HEK293 (cell line): ENCODE measurements at regions not wholly inside any gene's neighbourhood (a gene's known extent, or its start where the extent isn't known, plus 50 kb on each side); places are given as distances from the start of the nearest gene placed in this dataset.

Source experiments
- CTCF ChIA-PET: fragments of 350-600 bp; formaldehyde crosslinking; extraction: SDS; loops from one replicate; lab custom pipeline; 2021; ENCODE audit warnings: antibody characterized with exemption; lab: Yijun Ruan, JAX
- POLR2A ChIA-PET: fragments of 300-600 bp; formaldehyde crosslinking; extraction: SDS; loops from one replicate; lab custom pipeline; 2020; ENCODE audit warnings: antibody characterized with exemption, inconsistent platforms; lab: Yijun Ruan, JAX
- H3K27ac ChIP-seq: fragments of 200-500 bp; sonication (Bioruptor generic); 2 replicates; pipeline ENCODE4 v1.5.1; 2014; ENCODE audit warnings: low read depth, low read length, control low read depth, inconsistent platforms; ENCODE audit errors: extremely low read depth
- H3K36me3 ChIP-seq, 2 experiments: fragments of 200-500 bp in 1 of 2; sonication (Bioruptor generic) in 1 of 2; 1 replicate in 1 of 2; 2 replicates in 1 of 2; pipeline ENCODE4 v1.5.1; 2014 to 2017; ENCODE audit warnings: inconsistent platforms in 2 of 2, low read length in 2 of 2; ENCODE audit not compliant: control insufficient read depth in 2 of 2, insufficient read depth in 1 of 2
- H3K4me1 ChIP-seq: fragments of 200-500 bp; sonication (Bioruptor generic); 2 replicates; pipeline ENCODE4 v1.5.1; 2014; ENCODE audit warnings: mild to moderate bottlenecking, low read length, inconsistent platforms; ENCODE audit not compliant: control insufficient read depth, insufficient read depth
- H3K4me3 ChIP-seq: 2 replicates; pipeline ENCODE4 v1.5.1; 2011; ENCODE audit warnings: low read depth, mild to moderate bottlenecking, control low read depth, low read length, moderate library complexity
- H3K9me3 ChIP-seq: fragments of 200-500 bp; sonication (Bioruptor generic); 2 replicates; pipeline ENCODE4 v1.5.1; 2014; ENCODE audit warnings: low read depth, low read length, inconsistent platforms; ENCODE audit not compliant: control insufficient read depth, insufficient read depth
- EGR2 ChIP-seq: fragments of 450-650 bp; formaldehyde crosslinking; IDR thresholded peaks from 2 replicates; pipeline ENCODE4 v1.5.1; 2016; ENCODE audit warnings: low read depth, missing biosample characterization, missing genetic modification characterization
- SP7 ChIP-seq: fragments of 450-650 bp; formaldehyde crosslinking; IDR thresholded peaks from 2 replicates; pipeline ENCODE4 v1.5.1; 2016; ENCODE audit warnings: missing biosample characterization, missing genetic modification characterization
- ZFP3 ChIP-seq: fragments of 450-650 bp; formaldehyde crosslinking; IDR thresholded peaks from 2 replicates; pipeline ENCODE4 v1.5.1; 2016; ENCODE audit warnings: low read depth, missing biosample characterization, missing genetic modification characterization
- ZFP69B ChIP-seq: fragments of 450-650 bp; formaldehyde crosslinking; IDR thresholded peaks from 2 replicates; pipeline ENCODE4 v1.5.1; 2016; ENCODE audit warnings: missing biosample characterization, missing genetic modification characterization
- ZNF114 ChIP-seq: fragments of 450-650 bp; formaldehyde crosslinking; IDR thresholded peaks from 2 replicates; pipeline ENCODE4 v1.5.0; 2017; ENCODE audit warnings: missing biosample characterization, missing genetic modification characterization
- ZNF132 ChIP-seq: fragments of 450-650 bp; formaldehyde crosslinking; IDR thresholded peaks from 2 replicates; pipeline ENCODE4 v1.5.1; 2017; ENCODE audit warnings: missing biosample characterization, missing genetic modification characterization, borderline replicate concordance
- ZNF184 ChIP-seq: fragments of 450-650 bp; IDR thresholded peaks from 2 replicates; pipeline ENCODE4 v1.5.1; 2018; ENCODE audit warnings: missing biosample characterization, mild to moderate bottlenecking, missing genetic modification characterization
- ZNF223 ChIP-seq: fragments of 450-650 bp; formaldehyde crosslinking; IDR thresholded peaks from 2 replicates; pipeline ENCODE4 v1.5.1; 2016; ENCODE audit warnings: missing biosample characterization, missing genetic modification characterization
- ZNF248 ChIP-seq: fragments of 450-650 bp; formaldehyde crosslinking; IDR thresholded peaks from 2 replicates; pipeline ENCODE4 v1.5.1; 2017; ENCODE audit warnings: missing biosample characterization, missing genetic modification characterization
- ZNF311 ChIP-seq: fragments of 450-650 bp; formaldehyde crosslinking; IDR thresholded peaks from 2 replicates; pipeline ENCODE4 v1.5.1; 2017; ENCODE audit warnings: missing biosample characterization, missing genetic modification characterization, borderline replicate concordance
- ZNF366 ChIP-seq: fragments of 450-650 bp; formaldehyde crosslinking; conservative IDR thresholded peaks from 2 replicates; pipeline ENCODE4 v1.5.1; 2016; ENCODE audit warnings: missing biosample characterization, missing genetic modification characterization
- ZNF423 ChIP-seq: fragments of 450-650 bp; formaldehyde crosslinking; IDR thresholded peaks from 2 replicates; pipeline ENCODE4 v1.5.1; 2016; ENCODE audit warnings: missing biosample characterization, missing genetic modification characterization
- ZNF501 ChIP-seq: fragments of 450-650 bp; formaldehyde crosslinking; IDR thresholded peaks from 2 replicates; pipeline ENCODE4 v1.5.1; 2016; ENCODE audit warnings: missing biosample characterization, missing genetic modification characterization
- ZNF530 ChIP-seq: fragments of 450-650 bp; formaldehyde crosslinking; IDR thresholded peaks from 2 replicates; pipeline ENCODE4 v1.5.1; 2016; ENCODE audit warnings: low read depth, missing biosample characterization, missing genetic modification characterization
- ZNF555 ChIP-seq: fragments of 450-650 bp; formaldehyde crosslinking; conservative IDR thresholded peaks from 2 replicates; pipeline ENCODE4 v1.5.1; 2017; ENCODE audit warnings: missing biosample characterization, mild to moderate bottlenecking, missing genetic modification characterization, inconsistent platforms
- ZNF610 ChIP-seq: fragments of 450-650 bp; formaldehyde crosslinking; IDR thresholded peaks from 2 replicates; pipeline ENCODE4 v1.5.1; 2016; ENCODE audit warnings: missing biosample characterization, missing genetic modification characterization, borderline replicate concordance
- ZNF654 ChIP-seq: fragments of 450-650 bp; formaldehyde crosslinking; IDR thresholded peaks from 2 replicates; pipeline ENCODE4 v1.5.1; 2016; ENCODE audit warnings: low read depth, missing biosample characterization, missing genetic modification characterization
- ZNF658 ChIP-seq: fragments of 450-650 bp; formaldehyde crosslinking; IDR thresholded peaks from 2 replicates; pipeline ENCODE4; 2016; ENCODE audit warnings: missing biosample characterization, missing genetic modification characterization
- ZNF664 ChIP-seq: fragments of 450-650 bp; formaldehyde crosslinking; IDR thresholded peaks from 2 replicates; pipeline ENCODE4 v1.5.1; 2016; ENCODE audit warnings: missing biosample characterization, missing genetic modification characterization
- ZNF837 ChIP-seq: fragments of 450-650 bp; formaldehyde crosslinking; IDR thresholded peaks from 2 replicates; pipeline ENCODE4 v1.5.1; 2016; ENCODE audit warnings: missing biosample characterization, missing genetic modification characterization
- ZNF843 ChIP-seq: fragments of 450-650 bp; formaldehyde crosslinking; IDR thresholded peaks from 2 replicates; pipeline ENCODE4 v1.5.1; 2016; ENCODE audit warnings: missing biosample characterization, missing genetic modification characterization
- TF ChIP-seq, protein P1 (sequence below): sonication (generic); formaldehyde crosslinking; IDR thresholded peaks from 2 replicates; pipeline ENCODE4 v1.8.1; 2022; ENCODE audit warnings: mild to moderate bottlenecking, moderate library complexity, missing genetic modification reagents
- TF ChIP-seq, protein P2 (sequence below): fragments of 450-650 bp; formaldehyde crosslinking; IDR thresholded peaks from 2 replicates; pipeline ENCODE4 v1.5.1; 2017; ENCODE audit warnings: missing biosample characterization, missing genetic modification characterization
- TF ChIP-seq, protein P3 (sequence below): fragments of 450-650 bp; formaldehyde crosslinking; IDR thresholded peaks from 2 replicates; pipeline ENCODE4 v1.5.1; 2017; ENCODE audit warnings: missing biosample characterization, missing genetic modification characterization
- TF ChIP-seq, protein P4 (sequence below): fragments of 450-650 bp; formaldehyde crosslinking; IDR thresholded peaks from 2 replicates; pipeline ENCODE4 v1.5.1; 2016; ENCODE audit warnings: missing biosample characterization, missing genetic modification characterization
- TF ChIP-seq, protein P5 (sequence below): fragments of 450-650 bp; formaldehyde crosslinking; IDR thresholded peaks from 2 replicates; pipeline ENCODE4 v1.5.1; 2017; ENCODE audit warnings: missing biosample characterization, missing genetic modification characterization
- TF ChIP-seq, protein P6 (sequence below): fragments of 450-650 bp; formaldehyde crosslinking; IDR thresholded peaks from 2 replicates; pipeline ENCODE4; 2016; ENCODE audit warnings: missing biosample characterization, missing genetic modification characterization

DNA sequence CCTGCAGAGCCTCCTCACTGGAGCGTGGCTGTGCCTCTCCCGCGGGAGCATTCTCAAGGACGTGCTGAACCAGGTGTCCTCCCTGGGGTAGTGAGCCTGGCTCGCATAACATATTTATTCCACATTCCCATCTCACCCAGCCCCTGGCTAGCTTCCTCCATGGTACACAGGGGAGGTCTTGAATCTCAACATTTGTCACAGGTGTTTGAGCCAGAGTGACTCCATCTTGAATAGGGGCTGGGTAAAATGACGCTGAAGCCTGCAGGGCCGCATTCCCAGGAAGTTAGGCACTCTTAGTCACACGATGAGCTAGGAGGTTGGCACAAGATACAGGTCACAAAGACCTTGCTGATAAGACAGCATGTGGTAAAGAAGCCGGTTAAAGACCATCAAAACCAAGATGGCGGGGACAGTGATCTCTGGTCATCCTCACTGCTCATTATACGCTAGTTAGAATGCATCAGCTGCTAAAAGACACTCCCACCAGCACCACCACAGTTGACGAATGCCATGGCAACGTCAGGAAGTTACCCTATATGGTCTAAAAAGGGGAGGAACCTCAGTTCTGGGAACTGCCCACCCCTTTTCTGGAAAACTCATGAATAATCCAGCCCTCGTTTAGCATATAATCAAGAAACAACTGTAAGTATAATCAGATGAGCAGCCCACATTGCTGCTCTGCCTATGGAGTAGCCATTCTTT, 273.8 kb upstream of the IRX4 start:
- H3K4me3 ChIP-seq: no peak overlapping the region
- TF ChIP-seq, protein P1, sequence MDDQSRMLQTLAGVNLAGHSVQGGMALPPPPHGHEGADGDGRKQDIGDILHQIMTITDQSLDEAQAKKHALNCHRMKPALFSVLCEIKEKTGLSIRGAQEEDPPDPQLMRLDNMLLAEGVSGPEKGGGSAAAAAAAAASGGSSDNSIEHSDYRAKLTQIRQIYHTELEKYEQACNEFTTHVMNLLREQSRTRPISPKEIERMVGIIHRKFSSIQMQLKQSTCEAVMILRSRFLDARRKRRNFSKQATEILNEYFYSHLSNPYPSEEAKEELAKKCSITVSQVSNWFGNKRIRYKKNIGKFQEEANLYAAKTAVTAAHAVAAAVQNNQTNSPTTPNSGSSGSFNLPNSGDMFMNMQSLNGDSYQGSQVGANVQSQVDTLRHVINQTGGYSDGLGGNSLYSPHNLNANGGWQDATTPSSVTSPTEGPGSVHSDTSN (CRISPR knock-in tag): no peak
- TF ChIP-seq ZNF837 (tag by site-specific recombination) (no peak), ZNF530 (tag by site-specific recombination) (no peak), ZNF223 (tag by site-specific recombination) (no peak), EGR2 (tag by site-specific recombination) (no peak), ZNF132 (tag by site-specific recombination) (no peak), ZNF843 (tag by site-specific recombination) (no peak), ZNF654 (tag by site-specific recombination) (no peak), ZFP3 (tag by site-specific recombination) (no peak), SP7 (tag by site-specific recombination) (no peak), ZNF664 (tag by site-specific recombination) (no peak), ZNF114 (tag by site-specific recombination) (no peak), ZNF555 (tag by site-specific recombination) (no peak), ZNF658 (no peak), ZNF501 (no peak), ZNF311 (no peak), ZFP69B (tag by site-specific recombination) (no peak), ZNF184 (tag by site-specific recombination) (no peak), ZNF423 (no peak)
- TF ChIP-seq, protein P2, sequence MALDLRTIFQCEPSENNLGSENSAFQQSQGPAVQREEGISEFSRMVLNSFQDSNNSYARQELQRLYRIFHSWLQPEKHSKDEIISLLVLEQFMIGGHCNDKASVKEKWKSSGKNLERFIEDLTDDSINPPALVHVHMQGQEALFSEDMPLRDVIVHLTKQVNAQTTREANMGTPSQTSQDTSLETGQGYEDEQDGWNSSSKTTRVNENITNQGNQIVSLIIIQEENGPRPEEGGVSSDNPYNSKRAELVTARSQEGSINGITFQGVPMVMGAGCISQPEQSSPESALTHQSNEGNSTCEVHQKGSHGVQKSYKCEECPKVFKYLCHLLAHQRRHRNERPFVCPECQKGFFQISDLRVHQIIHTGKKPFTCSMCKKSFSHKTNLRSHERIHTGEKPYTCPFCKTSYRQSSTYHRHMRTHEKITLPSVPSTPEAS (tag by site-specific recombination): no peak
- ChIA-PET POLR2A (no interaction called here), CTCF (no interaction called here)
- no peaks in the 10 kb centered on the region for H3K9me3 ChIP-seq
- H3K27ac ChIP-seq: no peak overlapping the region
- H3K4me1 ChIP-seq: no peaks in the 10 kb centered on the region
- H3K36me3 ChIP-seq: no peaks in the 10 kb centered on the region

DNA sequence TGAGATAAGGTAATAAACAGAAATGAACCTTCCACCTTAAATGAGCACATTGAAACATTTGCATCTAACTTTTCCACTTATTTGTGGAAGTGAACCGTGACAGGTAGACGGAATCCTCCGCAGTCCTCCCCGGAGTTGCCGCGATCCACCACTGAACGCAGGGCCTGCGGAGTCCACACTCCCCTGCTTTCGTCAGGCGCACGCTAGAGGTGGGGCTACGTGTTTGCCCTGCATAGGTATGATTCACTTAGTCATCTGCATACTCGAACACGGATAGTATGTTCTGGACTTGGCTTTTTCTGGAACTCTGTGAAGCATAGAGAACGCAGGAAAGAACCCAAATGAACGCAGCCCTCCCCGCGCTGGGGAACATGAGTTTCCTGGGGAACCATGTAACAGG, 272.8 kb upstream of the IRX4 start:
- Histone ChIP-seq H3K4me1 (no peaks in the 10 kb centered on the region), H3K9me3 (no peaks in the 10 kb centered on the region), H3K27ac (no peak overlapping the region), H3K4me3 (no peak overlapping the region), H3K36me3 (no peaks in the 10 kb centered on the region)
- CTCF ChIA-PET: no interaction called here
- POLR2A ChIA-PET: no interaction called here
- TF ChIP-seq ZNF654 (tag by site-specific recombination): no peak
- no peak for TF ChIP-seq ZNF610 (tag by site-specific recombination)
- no peak for TF ChIP-seq ZFP69B (tag by site-specific recombination)
- TF ChIP-seq ZNF501: no peak
- no peak for TF ChIP-seq ZNF366 (tag by site-specific recombination)
- TF ChIP-seq ZNF248 (tag by site-specific recombination): no peak
- TF ChIP-seq, protein P3, sequence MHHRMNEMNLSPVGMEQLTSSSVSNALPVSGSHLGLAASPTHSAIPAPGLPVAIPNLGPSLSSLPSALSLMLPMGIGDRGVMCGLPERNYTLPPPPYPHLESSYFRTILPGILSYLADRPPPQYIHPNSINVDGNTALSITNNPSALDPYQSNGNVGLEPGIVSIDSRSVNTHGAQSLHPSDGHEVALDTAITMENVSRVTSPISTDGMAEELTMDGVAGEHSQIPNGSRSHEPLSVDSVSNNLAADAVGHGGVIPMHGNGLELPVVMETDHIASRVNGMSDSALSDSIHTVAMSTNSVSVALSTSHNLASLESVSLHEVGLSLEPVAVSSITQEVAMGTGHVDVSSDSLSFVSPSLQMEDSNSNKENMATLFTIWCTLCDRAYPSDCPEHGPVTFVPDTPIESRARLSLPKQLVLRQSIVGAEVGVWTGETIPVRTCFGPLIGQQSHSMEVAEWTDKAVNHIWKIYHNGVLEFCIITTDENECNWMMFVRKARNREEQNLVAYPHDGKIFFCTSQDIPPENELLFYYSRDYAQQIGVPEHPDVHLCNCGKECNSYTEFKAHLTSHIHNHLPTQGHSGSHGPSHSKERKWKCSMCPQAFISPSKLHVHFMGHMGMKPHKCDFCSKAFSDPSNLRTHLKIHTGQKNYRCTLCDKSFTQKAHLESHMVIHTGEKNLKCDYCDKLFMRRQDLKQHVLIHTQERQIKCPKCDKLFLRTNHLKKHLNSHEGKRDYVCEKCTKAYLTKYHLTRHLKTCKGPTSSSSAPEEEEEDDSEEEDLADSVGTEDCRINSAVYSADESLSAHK (tag by site-specific recombination): no peak
- TF ChIP-seq, protein P4, sequence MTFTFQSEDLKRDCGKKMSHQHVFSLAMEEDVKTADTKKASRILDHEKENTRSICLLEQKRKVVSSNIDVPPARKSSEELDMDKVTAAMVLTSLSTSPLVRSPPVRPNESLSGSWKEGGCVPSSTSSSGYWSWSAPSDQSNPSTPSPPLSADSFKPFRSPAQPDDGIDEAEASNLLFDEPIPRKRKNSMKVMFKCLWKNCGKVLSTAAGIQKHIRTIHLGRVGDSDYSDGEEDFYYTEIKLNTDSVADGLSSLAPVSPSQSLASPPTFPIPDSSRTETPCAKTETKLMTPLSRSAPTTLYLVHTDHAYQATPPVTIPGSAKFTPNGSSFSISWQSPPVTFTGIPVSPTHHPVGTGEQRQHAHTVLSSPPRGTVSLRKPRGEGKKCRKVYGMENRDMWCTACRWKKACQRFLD: no peak
- TF ChIP-seq, protein P5, sequence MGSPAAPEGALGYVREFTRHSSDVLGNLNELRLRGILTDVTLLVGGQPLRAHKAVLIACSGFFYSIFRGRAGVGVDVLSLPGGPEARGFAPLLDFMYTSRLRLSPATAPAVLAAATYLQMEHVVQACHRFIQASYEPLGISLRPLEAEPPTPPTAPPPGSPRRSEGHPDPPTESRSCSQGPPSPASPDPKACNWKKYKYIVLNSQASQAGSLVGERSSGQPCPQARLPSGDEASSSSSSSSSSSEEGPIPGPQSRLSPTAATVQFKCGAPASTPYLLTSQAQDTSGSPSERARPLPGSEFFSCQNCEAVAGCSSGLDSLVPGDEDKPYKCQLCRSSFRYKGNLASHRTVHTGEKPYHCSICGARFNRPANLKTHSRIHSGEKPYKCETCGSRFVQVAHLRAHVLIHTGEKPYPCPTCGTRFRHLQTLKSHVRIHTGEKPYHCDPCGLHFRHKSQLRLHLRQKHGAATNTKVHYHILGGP (tag by site-specific recombination): no peak
- TF ChIP-seq, protein P6, sequence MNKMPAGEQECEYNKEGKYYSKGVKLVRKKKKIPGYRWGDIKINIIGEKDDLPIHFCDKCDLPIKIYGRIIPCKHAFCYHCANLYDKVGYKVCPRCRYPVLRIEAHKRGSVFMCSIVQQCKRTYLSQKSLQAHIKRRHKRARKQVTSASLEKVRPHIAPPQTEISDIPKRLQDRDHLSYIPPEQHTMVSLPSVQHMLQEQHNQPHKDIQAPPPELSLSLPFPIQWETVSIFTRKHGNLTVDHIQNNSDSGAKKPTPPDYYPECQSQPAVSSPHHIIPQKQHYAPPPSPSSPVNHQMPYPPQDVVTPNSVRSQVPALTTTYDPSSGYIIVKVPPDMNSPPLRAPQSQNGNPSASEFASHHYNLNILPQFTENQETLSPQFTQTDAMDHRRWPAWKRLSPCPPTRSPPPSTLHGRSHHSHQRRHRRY (tag by site-specific recombination): no peak
